WTC11 (cell line): ENCODE measurements at regions not wholly inside any gene's neighbourhood (a gene's known extent, or its start where the extent isn't known, plus 50 kb on each side); places are given as distances from the start of the nearest gene placed in this dataset.

Source experiments
- ATAC-seq: fragments of 200-7000 bp; cut with Tn5 transposase; 2 replicates; pipeline ENCODE4 v1.10.0; 2021; ENCODE audit warnings: mild to moderate bottlenecking, moderate library complexity
- CTCF ChIA-PET: fragments of 300-600 bp; sonication (Branson Sonifier 250); formaldehyde crosslinking; loops from one replicate; lab custom pipeline; 2021; ENCODE audit warnings: antibody characterized with exemption; lab: Charles Lee
- POLR2A ChIA-PET: fragments of 350-600 bp; sonication (Branson Sonifier 250); formaldehyde crosslinking; loops from one replicate; lab custom pipeline; 2021; ENCODE audit warnings: antibody characterized with exemption; lab: Charles Lee
- DNase-seq: peaks from one replicate; pipeline ENCODE4 v3.0.0; 2021; ENCODE audit warnings: low spot score
- H3K27ac Mint-ChIP-seq: 2 replicates; pipeline ENCODE4 v1.8.0; 2021; ENCODE audit warnings: mixed read lengths
- H3K27me3 Mint-ChIP-seq: 2 replicates; pipeline ENCODE4 v1.8.0; 2021; ENCODE audit warnings: low read depth, mild to moderate bottlenecking, moderate library complexity, mixed read lengths
- H3K36me3 Mint-ChIP-seq: 2 replicates; pipeline ENCODE4 v1.8.0; 2021; ENCODE audit warnings: mixed read lengths
- H3K4me1 Mint-ChIP-seq: 2 replicates; pipeline ENCODE4 v1.8.0; 2022; ENCODE audit warnings: mixed read lengths
- H3K4me3 Mint-ChIP-seq: 2 replicates; pipeline ENCODE4 v1.8.0; 2021; ENCODE audit warnings: mild to moderate bottlenecking, moderate library complexity, mixed read lengths
- H3K9me3 Mint-ChIP-seq: 2 replicates; pipeline ENCODE4 v1.8.0; 2021; ENCODE audit warnings: mixed read lengths
- CBFB ChIP-seq: sonication (generic); formaldehyde crosslinking; IDR thresholded peaks from 2 replicates; pipeline ENCODE4 v1.8.1; 2022; ENCODE audit warnings: mild to moderate bottlenecking, low read depth, missing genetic modification reagents
- ESRRA ChIP-seq: sonication (generic); formaldehyde crosslinking; IDR thresholded peaks from 2 replicates; pipeline ENCODE4 v1.8.1; 2022; ENCODE audit warnings: mild to moderate bottlenecking, missing genetic modification reagents, borderline replicate concordance
- IRF2 ChIP-seq: sonication (generic); formaldehyde crosslinking; IDR thresholded peaks from 2 replicates; pipeline ENCODE4 v1.8.0; 2022; ENCODE audit warnings: low read depth, missing genetic modification reagents, borderline replicate concordance
- KAT7 ChIP-seq: sonication (generic); formaldehyde crosslinking; IDR thresholded peaks from 2 replicates; pipeline ENCODE4 v1.8.1; 2023; ENCODE audit warnings: missing genetic modification reagents, mild to moderate bottlenecking, borderline replicate concordance
- NFATC4 ChIP-seq: fragments of 250-450 bp; sonication (Bioruptor Pico); IDR thresholded peaks from 2 replicates; pipeline ENCODE4 v1.9.0; 2021; ENCODE audit warnings: mild to moderate bottlenecking
- NR1H2 ChIP-seq: sonication (generic); formaldehyde crosslinking; IDR thresholded peaks from 2 replicates; pipeline ENCODE4 v1.9.0; 2021; ENCODE audit warnings: mild to moderate bottlenecking, moderate library complexity, missing genetic modification reagents
- PRRX2 ChIP-seq: fragments of 250-450 bp; sonication (Bioruptor Pico); IDR thresholded peaks from 2 replicates; pipeline ENCODE4 v1.8.0; 2021; ENCODE audit warnings: mild to moderate bottlenecking
- TEAD4 ChIP-seq: sonication (generic); formaldehyde crosslinking; IDR thresholded peaks from 2 replicates; pipeline ENCODE4 v1.8.0; 2022; ENCODE audit warnings: mild to moderate bottlenecking, missing genetic modification reagents
- ZNF121 ChIP-seq: sonication (generic); formaldehyde crosslinking; IDR thresholded peaks from 2 replicates; pipeline ENCODE4 v1.8.0; 2023; ENCODE audit warnings: missing genetic modification reagents
- ZNF671 ChIP-seq: fragments of 250-450 bp; sonication (Bioruptor Pico); IDR thresholded peaks from 2 replicates; pipeline ENCODE4 v1.8.0; 2021; ENCODE audit warnings: mild to moderate bottlenecking
- TF ChIP-seq, protein P1 (sequence below): sonication (generic); formaldehyde crosslinking; conservative IDR thresholded peaks from 2 replicates; pipeline ENCODE4 v1.8.1; 2022; ENCODE audit warnings: mild to moderate bottlenecking, missing genetic modification reagents
- TF ChIP-seq, protein P2 (sequence below): sonication (generic); formaldehyde crosslinking; IDR thresholded peaks from 2 replicates; pipeline ENCODE4 v1.8.0; 2022; ENCODE audit warnings: mild to moderate bottlenecking, missing genetic modification reagents
- TF ChIP-seq, protein P3 (sequence below): sonication (generic); formaldehyde crosslinking; IDR thresholded peaks from 2 replicates; pipeline ENCODE4 v1.8.1; 2022; ENCODE audit warnings: low read depth, missing genetic modification reagents, borderline replicate concordance
- TF ChIP-seq, protein P4 (sequence below): sonication (generic); formaldehyde crosslinking; IDR thresholded peaks from 2 replicates; pipeline ENCODE4 v1.8.1; 2022; ENCODE audit warnings: mild to moderate bottlenecking, missing genetic modification reagents, moderate library complexity, borderline replicate concordance
- TF ChIP-seq, protein P5 (sequence below): sonication (generic); formaldehyde crosslinking; IDR thresholded peaks from 2 replicates; pipeline ENCODE4 v1.8.0; 2022; ENCODE audit warnings: mild to moderate bottlenecking, missing genetic modification reagents
- TF ChIP-seq, protein P6 (sequence below): sonication (generic); formaldehyde crosslinking; IDR thresholded peaks from 2 replicates; pipeline ENCODE4 v1.8.0; 2023; ENCODE audit warnings: missing genetic modification reagents, mild to moderate bottlenecking, borderline replicate concordance
- TF ChIP-seq, protein P7 (sequence below): sonication (generic); formaldehyde crosslinking; IDR thresholded peaks from 2 replicates; pipeline ENCODE4 v1.8.1; 2023; ENCODE audit warnings: mild to moderate bottlenecking, missing genetic modification reagents, moderate library complexity
- TF ChIP-seq, protein P8 (sequence below): sonication (generic); formaldehyde crosslinking; IDR thresholded peaks from 2 replicates; pipeline ENCODE4 v1.8.1; 2022; ENCODE audit warnings: low read depth, mild to moderate bottlenecking, moderate library complexity, missing genetic modification reagents, borderline replicate concordance
- TF ChIP-seq, protein P9 (sequence below): fragments of 200-600 bp; IDR thresholded peaks from 2 replicates; pipeline ENCODE4 v1.8.0; 2022; ENCODE audit warnings: antibody characterized with exemption

DNA sequence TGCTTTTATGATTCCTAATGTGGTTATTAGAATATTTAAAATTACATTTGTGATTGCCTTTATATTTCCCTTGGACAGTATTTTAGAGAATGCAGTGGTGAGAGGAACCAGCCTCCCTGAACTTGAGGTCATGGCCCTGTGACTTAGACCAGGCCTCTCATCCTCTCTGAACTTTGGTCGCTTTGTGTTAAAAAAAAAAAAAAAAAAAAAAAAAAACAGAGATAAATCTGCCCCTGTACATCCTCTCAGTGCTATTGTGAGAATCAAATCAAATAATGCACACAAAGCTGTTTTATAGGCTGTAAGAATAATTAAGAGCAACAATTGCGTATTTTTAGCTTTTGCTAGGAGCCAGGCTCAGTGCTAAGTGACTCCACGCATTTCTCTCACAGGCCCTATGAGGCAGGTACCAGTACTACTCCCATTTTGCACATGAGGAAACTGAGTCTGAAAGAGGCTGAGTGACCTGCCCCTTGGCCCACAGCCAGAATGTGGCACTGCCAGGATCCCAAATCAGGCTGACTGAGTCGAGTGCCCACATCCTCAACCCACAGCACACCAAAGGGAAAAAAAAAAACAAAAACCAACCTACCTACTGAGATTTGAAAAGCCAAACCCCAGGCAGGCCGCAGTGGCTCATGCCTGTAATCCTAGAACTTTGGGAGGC, 110.3 kb upstream of the LARP1 start:
- no peak overlapping the region for H3K27ac Mint-ChIP-seq
- H3K9me3 Mint-ChIP-seq: peaks cover 22% of the 10 kb centered on the region

DNA sequence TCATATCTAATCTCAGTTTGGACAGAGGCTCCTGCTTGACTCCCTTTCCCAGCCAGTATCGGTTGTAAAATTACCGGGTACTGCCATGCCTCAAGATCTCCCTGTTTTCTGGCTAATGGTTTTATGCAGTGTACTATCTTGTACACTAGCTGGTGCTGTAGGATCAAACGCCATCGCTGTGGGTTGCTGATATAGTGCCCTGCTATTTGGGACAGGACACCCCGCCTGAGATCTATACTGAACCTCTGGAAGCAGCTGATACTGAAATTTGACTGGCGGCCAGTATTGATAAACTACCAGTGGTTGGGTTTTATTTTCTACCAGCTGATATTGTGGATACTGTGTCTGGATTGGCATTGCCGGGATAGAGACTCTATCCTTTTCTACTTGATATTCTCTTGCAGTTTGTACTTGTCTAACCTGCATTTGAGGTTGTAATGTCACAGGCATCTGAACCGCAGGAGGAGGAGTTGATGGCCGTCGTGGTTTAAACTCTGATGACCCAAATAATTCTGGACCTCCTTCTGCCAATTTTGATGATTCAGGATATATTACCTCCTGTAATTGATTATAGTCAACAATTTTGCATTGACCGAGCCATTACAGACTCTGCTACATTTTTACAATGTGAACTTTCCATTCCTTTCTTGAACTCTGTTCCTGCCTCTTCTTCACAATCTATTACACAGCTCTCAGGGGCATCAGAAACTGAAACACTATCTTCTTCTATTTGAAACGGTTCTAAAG, 112.5 kb upstream of the LARP1 start:
- Mint-ChIP-seq H3K36me3 (peaks cover 18% of the 10 kb centered on the region), H3K27ac (no peak overlapping the region), H3K4me1 (peaks cover 13% of the 10 kb centered on the region), H3K4me3 (no peak overlapping the region), H3K9me3 (peaks cover 22% of the 10 kb centered on the region), H3K27me3 (peaks cover 18% of the 10 kb centered on the region)
- ChIA-PET POLR2A (no interaction called here), CTCF (interaction anchor here (0.9 to 1.0 kb wide), 2 partner anchors 11 to 66 kb away, joined by 3 read pairs; no protein-coding TSS in a partner anchor)
- ATAC-seq (peak; percentile 70), DNase-seq (no peak)
- TF ChIP-seq CBFB (CRISPR knock-in tag): no peak
- TF ChIP-seq, protein P1, sequence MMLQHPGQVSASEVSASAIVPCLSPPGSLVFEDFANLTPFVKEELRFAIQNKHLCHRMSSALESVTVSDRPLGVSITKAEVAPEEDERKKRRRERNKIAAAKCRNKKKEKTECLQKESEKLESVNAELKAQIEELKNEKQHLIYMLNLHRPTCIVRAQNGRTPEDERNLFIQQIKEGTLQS: no peak
- TF ChIP-seq, protein P2, sequence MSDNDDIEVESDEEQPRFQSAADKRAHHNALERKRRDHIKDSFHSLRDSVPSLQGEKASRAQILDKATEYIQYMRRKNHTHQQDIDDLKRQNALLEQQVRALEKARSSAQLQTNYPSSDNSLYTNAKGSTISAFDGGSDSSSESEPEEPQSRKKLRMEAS (CRISPR knock-in tag): no peak
- no peak for TF ChIP-seq NFATC4 (CRISPR knock-in tag)
- TF ChIP-seq, protein P3, sequence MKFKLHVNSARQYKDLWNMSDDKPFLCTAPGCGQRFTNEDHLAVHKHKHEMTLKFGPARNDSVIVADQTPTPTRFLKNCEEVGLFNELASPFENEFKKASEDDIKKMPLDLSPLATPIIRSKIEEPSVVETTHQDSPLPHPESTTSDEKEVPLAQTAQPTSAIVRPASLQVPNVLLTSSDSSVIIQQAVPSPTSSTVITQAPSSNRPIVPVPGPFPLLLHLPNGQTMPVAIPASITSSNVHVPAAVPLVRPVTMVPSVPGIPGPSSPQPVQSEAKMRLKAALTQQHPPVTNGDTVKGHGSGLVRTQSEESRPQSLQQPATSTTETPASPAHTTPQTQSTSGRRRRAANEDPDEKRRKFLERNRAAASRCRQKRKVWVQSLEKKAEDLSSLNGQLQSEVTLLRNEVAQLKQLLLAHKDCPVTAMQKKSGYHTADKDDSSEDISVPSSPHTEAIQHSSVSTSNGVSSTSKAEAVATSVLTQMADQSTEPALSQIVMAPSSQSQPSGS (CRISPR knock-in tag): no peak
- TF ChIP-seq ESRRA: no peak
- TF ChIP-seq, protein P4, sequence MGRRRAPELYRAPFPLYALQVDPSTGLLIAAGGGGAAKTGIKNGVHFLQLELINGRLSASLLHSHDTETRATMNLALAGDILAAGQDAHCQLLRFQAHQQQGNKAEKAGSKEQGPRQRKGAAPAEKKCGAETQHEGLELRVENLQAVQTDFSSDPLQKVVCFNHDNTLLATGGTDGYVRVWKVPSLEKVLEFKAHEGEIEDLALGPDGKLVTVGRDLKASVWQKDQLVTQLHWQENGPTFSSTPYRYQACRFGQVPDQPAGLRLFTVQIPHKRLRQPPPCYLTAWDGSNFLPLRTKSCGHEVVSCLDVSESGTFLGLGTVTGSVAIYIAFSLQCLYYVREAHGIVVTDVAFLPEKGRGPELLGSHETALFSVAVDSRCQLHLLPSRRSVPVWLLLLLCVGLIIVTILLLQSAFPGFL: no peak
- no peak for TF ChIP-seq TEAD4

More for the DNA sequence above, 110.3 kb upstream of the LARP1 start:
- Mint-ChIP-seq H3K4me1 (peaks cover 20% of the 10 kb centered on the region), H3K27me3 (peaks cover 26% of the 10 kb centered on the region), H3K4me3 (no peak overlapping the region), H3K36me3 (peaks cover 18% of the 10 kb centered on the region)
- ATAC-seq (no peak), DNase-seq (no peak)
- no peak for TF ChIP-seq NR1H2
- no peak for TF ChIP-seq KAT7 (CRISPR knock-in tag)
- TF ChIP-seq, protein P5, sequence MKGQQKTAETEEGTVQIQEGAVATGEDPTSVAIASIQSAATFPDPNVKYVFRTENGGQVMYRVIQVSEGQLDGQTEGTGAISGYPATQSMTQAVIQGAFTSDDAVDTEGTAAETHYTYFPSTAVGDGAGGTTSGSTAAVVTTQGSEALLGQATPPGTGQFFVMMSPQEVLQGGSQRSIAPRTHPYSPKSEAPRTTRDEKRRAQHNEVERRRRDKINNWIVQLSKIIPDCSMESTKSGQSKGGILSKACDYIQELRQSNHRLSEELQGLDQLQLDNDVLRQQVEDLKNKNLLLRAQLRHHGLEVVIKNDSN (CRISPR knock-in tag): no peak
- TF ChIP-seq, protein P6, sequence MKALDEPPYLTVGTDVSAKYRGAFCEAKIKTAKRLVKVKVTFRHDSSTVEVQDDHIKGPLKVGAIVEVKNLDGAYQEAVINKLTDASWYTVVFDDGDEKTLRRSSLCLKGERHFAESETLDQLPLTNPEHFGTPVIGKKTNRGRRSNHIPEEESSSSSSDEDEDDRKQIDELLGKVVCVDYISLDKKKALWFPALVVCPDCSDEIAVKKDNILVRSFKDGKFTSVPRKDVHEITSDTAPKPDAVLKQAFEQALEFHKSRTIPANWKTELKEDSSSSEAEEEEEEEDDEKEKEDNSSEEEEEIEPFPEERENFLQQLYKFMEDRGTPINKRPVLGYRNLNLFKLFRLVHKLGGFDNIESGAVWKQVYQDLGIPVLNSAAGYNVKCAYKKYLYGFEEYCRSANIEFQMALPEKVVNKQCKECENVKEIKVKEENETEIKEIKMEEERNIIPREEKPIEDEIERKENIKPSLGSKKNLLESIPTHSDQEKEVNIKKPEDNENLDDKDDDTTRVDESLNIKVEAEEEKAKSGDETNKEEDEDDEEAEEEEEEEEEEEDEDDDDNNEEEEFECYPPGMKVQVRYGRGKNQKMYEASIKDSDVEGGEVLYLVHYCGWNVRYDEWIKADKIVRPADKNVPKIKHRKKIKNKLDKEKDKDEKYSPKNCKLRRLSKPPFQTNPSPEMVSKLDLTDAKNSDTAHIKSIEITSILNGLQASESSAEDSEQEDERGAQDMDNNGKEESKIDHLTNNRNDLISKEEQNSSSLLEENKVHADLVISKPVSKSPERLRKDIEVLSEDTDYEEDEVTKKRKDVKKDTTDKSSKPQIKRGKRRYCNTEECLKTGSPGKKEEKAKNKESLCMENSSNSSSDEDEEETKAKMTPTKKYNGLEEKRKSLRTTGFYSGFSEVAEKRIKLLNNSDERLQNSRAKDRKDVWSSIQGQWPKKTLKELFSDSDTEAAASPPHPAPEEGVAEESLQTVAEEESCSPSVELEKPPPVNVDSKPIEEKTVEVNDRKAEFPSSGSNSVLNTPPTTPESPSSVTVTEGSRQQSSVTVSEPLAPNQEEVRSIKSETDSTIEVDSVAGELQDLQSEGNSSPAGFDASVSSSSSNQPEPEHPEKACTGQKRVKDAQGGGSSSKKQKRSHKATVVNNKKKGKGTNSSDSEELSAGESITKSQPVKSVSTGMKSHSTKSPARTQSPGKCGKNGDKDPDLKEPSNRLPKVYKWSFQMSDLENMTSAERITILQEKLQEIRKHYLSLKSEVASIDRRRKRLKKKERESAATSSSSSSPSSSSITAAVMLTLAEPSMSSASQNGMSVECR: no peak
- no peak for TF ChIP-seq ZNF671 (CRISPR knock-in tag)
- TF ChIP-seq, protein P7, sequence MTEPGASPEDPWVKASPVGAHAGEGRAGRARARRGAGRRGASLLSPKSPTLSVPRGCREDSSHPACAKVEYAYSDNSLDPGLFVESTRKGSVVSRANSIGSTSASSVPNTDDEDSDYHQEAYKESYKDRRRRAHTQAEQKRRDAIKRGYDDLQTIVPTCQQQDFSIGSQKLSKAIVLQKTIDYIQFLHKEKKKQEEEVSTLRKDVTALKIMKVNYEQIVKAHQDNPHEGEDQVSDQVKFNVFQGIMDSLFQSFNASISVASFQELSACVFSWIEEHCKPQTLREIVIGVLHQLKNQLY (CRISPR knock-in tag): no peak
- TF ChIP-seq, protein P8, sequence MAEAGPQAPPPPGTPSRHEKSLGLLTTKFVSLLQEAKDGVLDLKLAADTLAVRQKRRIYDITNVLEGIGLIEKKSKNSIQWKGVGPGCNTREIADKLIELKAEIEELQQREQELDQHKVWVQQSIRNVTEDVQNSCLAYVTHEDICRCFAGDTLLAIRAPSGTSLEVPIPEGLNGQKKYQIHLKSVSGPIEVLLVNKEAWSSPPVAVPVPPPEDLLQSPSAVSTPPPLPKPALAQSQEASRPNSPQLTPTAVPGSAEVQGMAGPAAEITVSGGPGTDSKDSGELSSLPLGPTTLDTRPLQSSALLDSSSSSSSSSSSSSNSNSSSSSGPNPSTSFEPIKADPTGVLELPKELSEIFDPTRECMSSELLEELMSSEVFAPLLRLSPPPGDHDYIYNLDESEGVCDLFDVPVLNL (CRISPR knock-in tag): no peak
- no peak for TF ChIP-seq PRRX2 (CRISPR knock-in tag)
- no peak for TF ChIP-seq ZNF121 (CRISPR knock-in tag)
- TF ChIP-seq, protein P9, sequence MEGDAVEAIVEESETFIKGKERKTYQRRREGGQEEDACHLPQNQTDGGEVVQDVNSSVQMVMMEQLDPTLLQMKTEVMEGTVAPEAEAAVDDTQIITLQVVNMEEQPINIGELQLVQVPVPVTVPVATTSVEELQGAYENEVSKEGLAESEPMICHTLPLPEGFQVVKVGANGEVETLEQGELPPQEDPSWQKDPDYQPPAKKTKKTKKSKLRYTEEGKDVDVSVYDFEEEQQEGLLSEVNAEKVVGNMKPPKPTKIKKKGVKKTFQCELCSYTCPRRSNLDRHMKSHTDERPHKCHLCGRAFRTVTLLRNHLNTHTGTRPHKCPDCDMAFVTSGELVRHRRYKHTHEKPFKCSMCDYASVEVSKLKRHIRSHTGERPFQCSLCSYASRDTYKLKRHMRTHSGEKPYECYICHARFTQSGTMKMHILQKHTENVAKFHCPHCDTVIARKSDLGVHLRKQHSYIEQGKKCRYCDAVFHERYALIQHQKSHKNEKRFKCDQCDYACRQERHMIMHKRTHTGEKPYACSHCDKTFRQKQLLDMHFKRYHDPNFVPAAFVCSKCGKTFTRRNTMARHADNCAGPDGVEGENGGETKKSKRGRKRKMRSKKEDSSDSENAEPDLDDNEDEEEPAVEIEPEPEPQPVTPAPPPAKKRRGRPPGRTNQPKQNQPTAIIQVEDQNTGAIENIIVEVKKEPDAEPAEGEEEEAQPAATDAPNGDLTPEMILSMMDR: no peak
- no peak for TF ChIP-seq IRF2 (CRISPR knock-in tag)
- ChIA-PET CTCF (interaction anchor here (0.6 kb wide), 1 partner anchor 571 kb away, joined by 3 read pairs; no protein-coding TSS in a partner anchor), POLR2A (interaction anchor here (0.7 kb wide), 1 partner anchor 178 kb away, joined by 3 read pairs; no protein-coding TSS in a partner anchor)
